22Rv1 (cell line): ENCODE measurements at regions not wholly inside any gene's neighbourhood (a gene's known extent, or its start where the extent isn't known, plus 50 kb on each side); places are given as distances from the start of the nearest gene placed in this dataset.

Experiments used
- H3K27ac ChIP-seq: fragments of 450-650 bp; 2 replicates; pipeline ENCODE4 v1.5.1; 2017
- ZFX ChIP-seq: fragments of 450-650 bp; IDR thresholded peaks from 2 replicates; pipeline ENCODE4 v1.6.1; 2017; ENCODE audit warnings: antibody characterized with exemption, borderline replicate concordance
- TF ChIP-seq, protein P1 (sequence below): fragments of 450-650 bp; IDR thresholded peaks from 2 replicates; pipeline ENCODE4 v1.5.1; 2017; ENCODE audit warnings: mild to moderate bottlenecking

DNA sequence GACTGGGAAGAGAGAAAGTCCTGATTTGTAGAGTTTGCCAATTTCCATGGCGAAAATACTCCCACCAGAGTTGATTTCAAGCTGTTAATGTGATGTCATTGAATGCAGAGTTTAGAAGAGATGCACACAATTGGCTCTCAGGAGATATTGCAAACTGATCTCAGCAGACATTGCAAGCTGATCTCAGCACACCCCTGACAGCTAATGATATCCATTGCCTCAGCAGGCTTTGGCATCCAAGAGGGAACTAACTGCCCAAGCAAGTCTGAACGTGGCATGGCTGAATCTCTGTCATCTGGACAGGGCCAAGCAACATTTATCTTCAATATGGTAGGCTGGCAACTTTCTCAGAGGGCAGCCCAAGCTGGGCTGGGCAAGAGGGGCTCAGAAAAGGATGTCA is 78.4 kb upstream of the CYP1B1 start:
- H3K27ac ChIP-seq, result no peak overlapping the region

DNA sequence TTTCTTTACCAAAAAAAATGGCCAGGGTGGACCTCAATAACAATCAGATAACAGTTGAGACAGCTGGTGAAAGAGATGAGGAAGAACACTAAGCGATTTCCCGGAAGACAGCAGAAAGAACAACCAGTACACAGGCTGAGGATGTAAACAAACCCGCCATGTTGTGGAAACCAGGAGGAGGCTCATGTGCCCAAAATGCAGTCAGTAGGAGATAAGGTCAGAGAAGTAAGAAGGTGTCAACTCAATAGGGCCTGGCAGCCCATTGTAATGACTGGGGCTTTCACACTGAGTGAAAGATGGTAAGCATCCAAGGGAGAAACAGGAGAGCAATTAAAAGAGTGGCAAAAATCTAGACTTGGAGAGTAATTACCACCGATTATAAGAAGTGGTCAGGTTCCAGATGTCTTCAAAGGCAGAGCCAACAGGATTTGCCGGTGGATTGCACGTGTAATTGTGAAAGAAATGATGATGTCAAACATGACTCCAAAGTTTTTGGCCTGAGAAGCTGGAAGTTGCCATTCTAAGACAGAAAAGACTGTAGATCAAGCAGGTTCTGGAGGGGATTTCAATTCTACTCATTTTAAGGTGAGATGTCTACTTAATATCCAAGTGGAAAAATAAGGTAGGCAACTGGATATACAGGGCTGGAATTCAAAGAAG is 77.7 kb upstream of the CYP1B1 start:
- H3K27ac ChIP-seq, result peak overlapping the region; percentile 55
- no peak for TF ChIP-seq ZFX

More for the DNA sequence above, 78.4 kb upstream of the CYP1B1 start:
- TF ChIP-seq, protein P1, sequence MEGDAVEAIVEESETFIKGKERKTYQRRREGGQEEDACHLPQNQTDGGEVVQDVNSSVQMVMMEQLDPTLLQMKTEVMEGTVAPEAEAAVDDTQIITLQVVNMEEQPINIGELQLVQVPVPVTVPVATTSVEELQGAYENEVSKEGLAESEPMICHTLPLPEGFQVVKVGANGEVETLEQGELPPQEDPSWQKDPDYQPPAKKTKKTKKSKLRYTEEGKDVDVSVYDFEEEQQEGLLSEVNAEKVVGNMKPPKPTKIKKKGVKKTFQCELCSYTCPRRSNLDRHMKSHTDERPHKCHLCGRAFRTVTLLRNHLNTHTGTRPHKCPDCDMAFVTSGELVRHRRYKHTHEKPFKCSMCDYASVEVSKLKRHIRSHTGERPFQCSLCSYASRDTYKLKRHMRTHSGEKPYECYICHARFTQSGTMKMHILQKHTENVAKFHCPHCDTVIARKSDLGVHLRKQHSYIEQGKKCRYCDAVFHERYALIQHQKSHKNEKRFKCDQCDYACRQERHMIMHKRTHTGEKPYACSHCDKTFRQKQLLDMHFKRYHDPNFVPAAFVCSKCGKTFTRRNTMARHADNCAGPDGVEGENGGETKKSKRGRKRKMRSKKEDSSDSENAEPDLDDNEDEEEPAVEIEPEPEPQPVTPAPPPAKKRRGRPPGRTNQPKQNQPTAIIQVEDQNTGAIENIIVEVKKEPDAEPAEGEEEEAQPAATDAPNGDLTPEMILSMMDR, result no peak
- TF ChIP-seq ZFX, result no peak

DNA sequence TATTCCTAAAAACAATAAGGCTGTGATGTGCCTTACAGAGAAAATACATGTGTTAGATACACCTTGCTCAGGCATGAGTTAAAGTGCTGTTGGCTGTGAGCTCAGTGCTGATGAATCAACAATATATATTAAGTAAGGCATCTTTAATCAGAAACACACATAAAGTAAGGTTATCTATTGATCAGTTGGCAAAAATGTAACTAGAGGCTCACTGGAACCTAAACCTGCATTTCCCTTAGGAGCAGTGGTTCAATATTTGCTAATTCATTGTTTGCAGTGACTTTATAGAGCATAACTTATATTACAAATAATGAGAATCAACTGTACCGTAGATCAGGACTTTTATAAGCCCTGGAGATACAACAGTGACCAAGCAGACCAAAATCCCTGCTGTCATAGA is 77.0 kb upstream of the CYP1B1 start:
- peak overlapping the region; percentile 55 for H3K27ac ChIP-seq
- TF ChIP-seq ZFX, result no peak
- TF ChIP-seq, protein P1, result no peak

DNA sequence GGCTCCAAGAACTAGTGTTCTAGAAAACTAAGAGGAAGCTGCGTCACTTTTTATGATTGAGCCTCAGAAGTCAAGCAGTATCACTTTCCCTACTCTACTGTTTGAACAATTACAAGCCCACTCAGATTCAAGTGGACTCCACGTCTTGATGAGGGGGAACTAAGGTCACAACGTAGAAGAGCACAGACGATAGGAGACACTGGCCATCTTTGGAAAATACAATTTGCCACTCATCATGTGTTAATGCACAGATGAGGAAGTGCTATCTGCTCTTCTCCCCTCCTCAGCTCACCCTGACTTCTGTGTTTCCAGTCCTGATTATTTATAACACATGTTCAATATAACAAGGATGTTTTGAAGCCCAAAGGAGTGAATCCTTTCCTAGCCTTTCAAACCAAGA is 76.1 kb upstream of the CYP1B1 start:
- TF ChIP-seq ZFX, result no peak
- TF ChIP-seq, protein P1, result no peak
- peak overlapping the region; percentile 55 for H3K27ac ChIP-seq

DNA sequence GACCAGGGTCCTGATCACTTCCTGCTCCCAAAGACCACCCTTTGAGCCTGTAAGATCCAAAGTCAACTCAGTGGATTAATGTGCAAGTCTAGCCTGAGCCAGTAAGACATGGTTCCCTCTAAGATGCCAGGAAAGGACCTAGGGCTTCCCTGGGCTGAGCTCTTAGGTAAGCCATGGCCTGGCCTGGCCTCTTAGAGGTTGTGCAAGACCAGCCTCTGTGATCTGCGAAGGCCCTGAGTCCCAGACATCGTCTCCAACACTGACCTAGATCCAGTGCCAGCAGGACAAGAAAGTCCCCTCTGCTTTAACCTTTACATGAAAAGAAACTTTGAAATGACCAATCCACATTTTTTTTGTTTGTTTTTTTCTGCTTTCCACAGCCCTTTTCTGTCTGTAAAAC is 73.6 kb upstream of the CYP1B1 start:
- no peak overlapping the region for H3K27ac ChIP-seq
- TF ChIP-seq ZFX, result no peak
- TF ChIP-seq, protein P1, result no peak

DNA sequence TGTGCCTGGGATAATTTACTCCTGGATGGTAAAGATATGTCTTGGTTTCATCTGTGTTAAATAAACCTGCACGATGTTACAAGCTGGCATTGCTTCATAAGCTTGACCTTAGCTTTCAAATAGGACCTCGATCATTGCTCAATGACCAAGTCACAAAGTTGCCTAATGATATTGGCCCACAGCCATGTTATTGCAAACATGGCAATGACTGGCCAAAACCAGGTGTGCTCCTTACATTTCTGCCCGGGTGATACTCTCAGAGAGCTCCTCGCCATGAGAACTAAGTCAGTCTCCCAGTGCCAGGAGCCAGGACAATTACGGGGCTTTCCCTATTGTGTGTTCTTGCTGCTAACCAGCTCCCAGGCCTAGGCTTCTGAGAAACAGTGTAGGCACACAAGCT is 72.5 kb upstream of the CYP1B1 start:
- TF ChIP-seq, protein P1, result no peak
- no peak for TF ChIP-seq ZFX
- H3K27ac ChIP-seq, result no peak overlapping the region

DNA sequence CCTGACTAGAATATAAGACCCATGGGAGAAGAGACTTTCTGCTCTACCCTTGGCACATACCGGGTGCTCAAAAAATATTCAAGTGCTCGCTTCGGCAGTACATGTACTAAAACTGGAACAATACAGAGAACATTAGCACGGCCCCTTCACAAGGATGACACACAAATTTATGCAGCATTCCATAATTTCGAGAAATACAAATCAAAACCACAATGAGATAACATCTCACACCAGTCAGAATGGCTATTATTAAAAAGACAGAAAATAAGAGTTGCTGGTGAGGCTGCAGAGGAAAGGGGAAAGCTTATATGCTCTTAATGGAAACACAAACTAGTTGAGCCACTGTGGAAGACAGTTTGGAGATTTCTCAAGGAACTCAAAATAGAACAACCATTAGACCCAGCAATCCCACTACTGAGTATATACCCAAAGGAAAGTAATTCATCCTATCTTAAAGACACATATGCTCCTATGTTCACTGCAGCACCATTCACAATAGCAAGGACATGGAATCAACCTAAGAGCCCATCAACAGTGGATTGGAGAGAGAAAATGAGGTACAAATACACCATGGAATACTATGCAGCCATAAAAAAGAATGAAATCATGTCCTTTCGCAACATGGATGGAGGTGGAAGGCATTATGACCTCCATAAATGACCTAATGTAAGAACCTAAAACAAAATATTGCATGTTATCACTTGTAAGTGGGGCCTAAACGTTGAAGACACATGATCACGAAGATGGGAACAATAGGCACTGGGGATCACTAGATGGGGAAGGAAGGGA is 71.6 kb upstream of the CYP1B1 start:
- no peak for TF ChIP-seq ZFX

DNA sequence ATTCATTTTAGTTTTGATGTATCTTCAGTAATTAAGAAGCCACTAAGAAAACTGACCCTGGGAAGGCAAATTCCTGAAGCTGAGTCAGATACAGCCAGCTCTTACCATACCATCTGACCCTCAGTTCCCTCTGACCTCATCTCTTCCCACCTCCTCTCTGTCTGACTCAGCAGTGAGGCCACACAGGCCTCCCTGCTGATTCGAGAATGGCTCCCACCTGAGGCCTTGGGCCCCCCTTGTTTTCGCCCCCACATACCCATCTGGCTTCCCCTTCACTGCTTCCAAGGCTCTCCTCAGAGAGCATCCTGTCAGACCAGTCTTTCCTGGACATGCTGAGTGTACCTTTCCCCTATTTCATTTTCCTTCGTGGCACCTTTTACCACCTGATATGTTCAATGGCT is 71.0 kb upstream of the CYP1B1 start:
- TF ChIP-seq ZFX, result no peak
- TF ChIP-seq, protein P1, result no peak
- H3K27ac ChIP-seq, result no peak overlapping the region

More for the DNA sequence above, 71.6 kb upstream of the CYP1B1 start:
- H3K27ac ChIP-seq, result no peak overlapping the region
